SK-N-SH (cell line): ENCODE measurements at regions not wholly inside any gene's neighbourhood (a gene's known extent, or its start where the extent isn't known, plus 50 kb on each side); places are given as distances from the start of the nearest gene placed in this dataset.

Experiments used
- CTCF ChIA-PET: fragments of 300-600, 350-600 bp; formaldehyde crosslinking; extraction: SDS; loops from one replicate; lab custom pipeline; 2021; lab: Yijun Ruan, JAX
- POLR2A ChIA-PET: fragments of 350-600 bp; sonication (Branson Sonifier 250); formaldehyde crosslinking; extraction: SDS; loops from one replicate; lab custom pipeline; 2020; ENCODE audit warnings: antibody characterized with exemption, inconsistent platforms; lab: Yijun Ruan, JAX
- DNase-seq: peaks from one replicate; pipeline ENCODE4 v3.0.0; 2012
- H2AFZ ChIP-seq: fragments of 200-600 bp; sonication (generic); 2 replicates; pipeline ENCODE4 v1.8.1; 2016; ENCODE audit warnings: antibody characterized with exemption, mild to moderate bottlenecking, low read depth
- H3F3A ChIP-seq: fragments of 200-600 bp; sonication (generic); replicated peaks from 2 replicates; pipeline ENCODE3; 2016; ENCODE audit warnings: antibody characterized with exemption, mild to moderate bottlenecking; ENCODE audit not compliant: insufficient read depth
- H3K27ac ChIP-seq, 2 experiments: fragments of 200-500 bp in 1 of 2; fragments of 200-600 bp in 1 of 2; sonication (Bioruptor generic) in 1 of 2; sonication (generic), shearing (Covaris generic) in 1 of 2; 2 replicates each; pipeline versions ENCODE4 v1.5.1 to v1.6.1; 2014 to 2016; ENCODE audit warnings: low read depth in 2 of 2, inconsistent platforms in 1 of 2, low read length in 1 of 2, mild to moderate bottlenecking in 1 of 2, mixed read lengths in 1 of 2
- H3K27me3 ChIP-seq: fragments of 200-600 bp; sonication (generic), shearing (Covaris generic); 2 replicates; pipeline ENCODE4 v1.6.1; 2016; ENCODE audit warnings: mixed run types; ENCODE audit not compliant: insufficient read depth
- H3K36me3 ChIP-seq, 2 experiments: fragments of 200-500 bp in 1 of 2; fragments of 200-600 bp in 1 of 2; sonication (Bioruptor generic) in 1 of 2; sonication (generic) in 1 of 2; replicated peaks in 1 of 2; 2 replicates each; pipeline versions ENCODE3 to v1.5.1; 2014 to 2016; ENCODE audit warnings: low read length in 1 of 2, mild to moderate bottlenecking in 1 of 2; ENCODE audit not compliant: insufficient read depth in 2 of 2, control insufficient read depth in 1 of 2
- H3K4me1 ChIP-seq, 2 experiments: fragments of 200-500 bp in 1 of 2; fragments of 200-600 bp in 1 of 2; sonication (Bioruptor generic) in 1 of 2; sonication (generic), shearing (Covaris generic) in 1 of 2; 2 replicates each; pipeline versions ENCODE4 v1.5.1 to v1.6.1; 2014 to 2016; ENCODE audit warnings: low read depth in 1 of 2, low read length in 1 of 2, mixed run types in 1 of 2; ENCODE audit not compliant: insufficient read depth in 2 of 2, control insufficient read depth in 1 of 2
- H3K4me2 ChIP-seq: fragments of 200-600 bp; sonication (generic), shearing (Covaris generic); 2 replicates; pipeline ENCODE4 v1.6.1; 2017; ENCODE audit warnings: mixed run types
- H3K4me3 ChIP-seq, 2 experiments: fragments of 200-500 bp in 1 of 2; fragments of 200-600 bp in 1 of 2; sonication (Bioruptor generic) in 1 of 2; sonication (generic), shearing (Covaris generic) in 1 of 2; 2 replicates each; pipeline versions ENCODE4 v1.5.1 to v1.8.1; 2014 to 2016; ENCODE audit warnings: low read depth in 2 of 2, inconsistent platforms in 1 of 2, low read length in 1 of 2, mild to moderate bottlenecking in 1 of 2, mixed read lengths in 1 of 2, moderate library complexity in 1 of 2
- H3K79me2 ChIP-seq: fragments of 200-600 bp; sonication (generic); 2 replicates; pipeline ENCODE4 v1.8.1; 2017; ENCODE audit warnings: mild to moderate bottlenecking; ENCODE audit not compliant: insufficient read depth
- H3K9ac ChIP-seq: fragments of 200-600 bp; sonication (generic); 2 replicates; pipeline ENCODE4 v1.6.1; 2017; ENCODE audit warnings: mixed run types
- H3K9me2 ChIP-seq: fragments of 200-600 bp; sonication (generic); 2 replicates; pipeline ENCODE4 v1.6.1; 2017; ENCODE audit warnings: mixed run types
- H3K9me3 ChIP-seq: fragments of 200-600 bp; sonication (generic); 2 replicates; pipeline ENCODE4 v1.6.1; 2017; ENCODE audit warnings: mixed run types, mild to moderate bottlenecking, moderate library complexity
- H4K20me1 ChIP-seq: fragments of 200-600 bp; sonication (generic); 2 replicates; pipeline ENCODE4 v1.6.1; 2017; ENCODE audit warnings: mild to moderate bottlenecking, mixed run types; ENCODE audit not compliant: insufficient read depth
- CHD2 ChIP-seq: fragments of 150-350 bp; IDR thresholded peaks from 2 replicates; pipeline ENCODE4 v1.6.1; 2018; ENCODE audit warnings: low read length; ENCODE audit not compliant: partially characterized antibody
- EP300 ChIP-seq, 2 experiments: IDR thresholded peaks; 2 replicates each; pipeline versions ENCODE4 v1.4.0 to v1.6.1; 2012; ENCODE audit warnings: borderline replicate concordance in 1 of 2, low read depth in 1 of 2, low read length in 1 of 2
- EZH2phosphoT487 ChIP-seq: fragments of 200-600 bp; sonication (generic); IDR thresholded peaks from 2 replicates; pipeline ENCODE4 v1.6.1; 2017; ENCODE audit warnings: low read depth, mixed run types, mild to moderate bottlenecking, antibody characterized with exemption, moderate library complexity, borderline replicate concordance
- FOSL2 ChIP-seq: IDR thresholded peaks from 2 replicates; pipeline ENCODE4 v1.4.0; 2012; ENCODE audit warnings: low read depth, mild to moderate bottlenecking, moderate library complexity, borderline replicate concordance
- IRF3 ChIP-seq: fragments of 150-350 bp; IDR thresholded peaks from 2 replicates; pipeline ENCODE4 v1.6.1; 2016; ENCODE audit warnings: mild to moderate bottlenecking, low read depth, low read length
- JUND ChIP-seq: IDR thresholded peaks from 2 replicates; pipeline ENCODE4 v1.4.0; 2012
- POLR2AphosphoS5 ChIP-seq: IDR thresholded peaks from 2 replicates; pipeline ENCODE4 v1.6.1; 2012; ENCODE audit warnings: low read depth, low read length
- REST ChIP-seq: IDR thresholded peaks from 2 replicates; pipeline ENCODE4 v1.6.1; 2012; ENCODE audit warnings: mild to moderate bottlenecking, low read depth, low read length, moderate library complexity
- SMC3 ChIP-seq: IDR thresholded peaks from 2 replicates; pipeline ENCODE4 v1.6.1; 2012; ENCODE audit warnings: low read depth, low read length, improper control_type of control experiment
- TEAD4 ChIP-seq: IDR thresholded peaks from 2 replicates; pipeline ENCODE4 v1.4.0; 2012; ENCODE audit warnings: mild to moderate bottlenecking, borderline replicate concordance; ENCODE audit not compliant: insufficient read depth
- USF1 ChIP-seq: IDR thresholded peaks from 2 replicates; pipeline ENCODE4 v1.4.0; 2012; ENCODE audit warnings: low read depth, borderline replicate concordance
- WGBS: methylation state at CpG from one replicate; pipeline ENCODE4 v1.1.6; 2017; ENCODE audit warnings: low lambda C conversion rate; 5-methylcytosine and 5-hydroxymethylcytosine counted together

GRCh38 chr13:34028496-34029442 is 210.8 kb downstream of the RFC3 start:
- Histone ChIP-seq H3K36me3 (peaks cover 0 to 5% of the 10 kb centered on the region in 2 experiments), H3F3A (no peaks in the 10 kb centered on the region), H3K4me2 (no peak overlapping the region), H3K27me3 (no peaks in the 10 kb centered on the region), H3K27ac (no peak overlapping the region), H3K9me2 (no peaks in the 10 kb centered on the region), H3K4me3 (no peak overlapping the region), H3K9me3 (no peaks in the 10 kb centered on the region), H3K4me1 (no peaks in the 10 kb centered on the region), H3K9ac (no peak overlapping the region), H3K79me2 (no peaks in the 10 kb centered on the region), H2AFZ (no peak overlapping the region), H4K20me1 (no peaks in the 10 kb centered on the region)
- TF ChIP-seq JUND: no peak
- no peak for DNase-seq
- ChIA-PET POLR2A (no interaction called here), CTCF (no interaction called here)
- 75% methylated on average over 5 of the region's 5 CpGs for WGBS

- Histone ChIP-seq H3K27me3 (no peaks in the 10 kb centered on the region), H3K4me2 (no peak overlapping the region), H2AFZ (no peak overlapping the region), H3K27ac (no peak overlapping the region), H3F3A (no peaks in the 10 kb centered on the region), H3K9me3 (no peaks in the 10 kb centered on the region), H3K9ac (no peak overlapping the region), H3K9me2 (no peaks in the 10 kb centered on the region), H3K4me3 (no peak overlapping the region), H3K4me1 (no peaks in the 10 kb centered on the region), H3K79me2 (no peaks in the 10 kb centered on the region), H4K20me1 (no peaks in the 10 kb centered on the region), H3K36me3 (peaks cover 0 to 10% of the 10 kb centered on the region in 2 experiments)
- TF ChIP-seq IRF3: no peak
- no peak for TF ChIP-seq USF1
- TF ChIP-seq SMC3: no peak
- no peak for TF ChIP-seq JUND
- no peak for TF ChIP-seq EP300 (IDR thresholded peaks at IDR 0.05; ENCODE audit: borderline replicate concordance in 1 of 2, low read depth in 1 of 2, low read length in 1 of 2)
- no peak for TF ChIP-seq REST
- no peak for TF ChIP-seq TEAD4
- no peak for TF ChIP-seq CHD2
- no peak for TF ChIP-seq POLR2AphosphoS5
- TF ChIP-seq FOSL2: no peak
- no peak for TF ChIP-seq EZH2phosphoT487
- CTCF ChIA-PET: no interaction called here
- POLR2A ChIA-PET: no interaction called here
- no peak for DNase-seq
These were observed 212.8 kb downstream of the RFC3 start for GRCh38 chr13:34030782-34031181.
